ENCODE measurements at regions not wholly inside any gene's neighbourhood (a gene's known extent, or its start where the extent isn't known, plus 50 kb on each side); places are given as distances from the start of the nearest gene placed in this dataset.
"Not testable (repeated sequence)": the region's sequence is repeated elsewhere in the genome, so short reads cannot be mapped to it uniquely, and the experiment has no call there.

DNA sequence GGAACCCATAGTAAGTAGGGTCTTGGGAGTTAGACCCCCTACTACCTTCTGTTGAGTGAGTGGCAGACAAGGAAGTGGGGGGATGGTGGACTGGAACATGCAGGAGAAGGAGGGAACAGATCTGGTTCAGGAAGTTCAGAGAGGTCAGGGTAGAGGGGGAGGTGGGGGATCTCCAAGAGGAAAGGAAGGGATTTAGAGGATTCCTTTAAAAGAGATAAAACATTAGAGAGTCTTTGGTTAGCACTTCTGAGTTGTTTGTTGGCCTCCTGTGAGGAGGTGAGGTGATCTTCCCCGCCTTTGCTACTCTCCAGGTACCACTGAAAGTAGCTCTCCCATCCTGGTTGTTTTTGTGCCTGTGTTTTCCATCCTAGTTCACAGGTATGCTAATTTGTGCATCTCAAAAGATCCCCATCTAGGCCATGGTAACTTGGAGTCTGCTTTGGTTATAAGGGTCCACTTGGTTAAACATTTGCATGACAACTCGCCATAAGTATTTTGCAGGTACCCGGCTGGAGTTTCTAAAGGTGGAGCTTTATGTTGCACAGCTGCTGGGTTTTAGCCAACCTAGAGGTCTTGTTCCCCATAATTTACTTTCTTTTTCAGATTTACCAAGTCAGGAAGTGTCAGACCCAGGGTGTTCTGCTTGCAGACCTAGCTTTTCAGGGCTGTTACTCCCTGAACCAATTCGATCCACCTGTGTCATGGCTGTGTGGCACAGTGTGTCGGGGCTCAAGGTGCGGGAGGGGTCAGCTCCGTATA, 79.3 kb upstream of the SORL1 start:
- 75 to 88% methylated on average over 3 to 4 of the region's 7 CpGs for WGBS, 2 donors
- TF ChIP-seq POLR2A (IDR thresholded peaks at IDR 0.05), result no peak
- no peak for TF ChIP-seq CTCF (IDR thresholded peaks at IDR 0.05)
- Histone ChIP-seq H3K36me3 (no peaks in the 10 kb centered on the region), H3K27ac (no peak overlapping the region), H3K9me3 (no peaks in the 10 kb centered on the region), H3K27me3 (no peaks in the 10 kb centered on the region), H3K4me3 (no peak overlapping the region), H3K4me1 (no peaks in the 10 kb centered on the region)
- no peak for DNase-seq
- intact Hi-C loops (cut with DNase I), result no loop called here

GRCh38 chr11:121374286-121374985, 77.7 kb upstream of the SORL1 start:
- H3K9me3 ChIP-seq, result no peaks in the 10 kb centered on the region
- WGBS, 2 donors, result 43 to 68% methylated on average over 2 of the region's 2 CpGs
- intact Hi-C loops (cut with DNase I), result no loop called here
- no peak overlapping the region for H3K4me3 ChIP-seq
- H3K27ac ChIP-seq, result no peak overlapping the region
- no peaks in the 10 kb centered on the region for H3K4me1 ChIP-seq
- no peaks in the 10 kb centered on the region for H3K36me3 ChIP-seq
- TF ChIP-seq CTCF (IDR thresholded peaks at IDR 0.05) (no peak), POLR2A (IDR thresholded peaks at IDR 0.05) (no peak)
- DNase-seq, result no peak
- H3K27me3 ChIP-seq, result no peaks in the 10 kb centered on the region

DNA sequence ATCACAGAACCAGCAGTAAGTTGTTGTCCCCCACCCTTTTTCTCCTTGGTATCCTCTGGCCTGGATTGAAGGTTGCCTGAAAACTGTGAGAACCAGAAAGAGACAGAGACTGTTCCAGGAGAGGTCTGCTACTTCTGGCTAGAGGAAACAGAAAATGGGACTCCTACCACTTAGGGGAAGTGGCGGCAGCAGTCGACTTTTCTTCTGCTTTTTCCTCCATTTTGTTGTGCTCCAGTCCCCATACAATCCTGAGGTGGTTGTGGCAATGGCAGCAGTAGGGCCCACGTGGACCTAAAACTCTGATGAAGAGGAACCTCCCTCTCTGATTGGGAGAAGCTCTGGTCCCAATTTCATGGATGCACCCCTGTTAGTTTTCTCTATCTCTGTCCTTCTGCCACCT, 76.0 kb upstream of the SORL1 start:
- Histone ChIP-seq H3K4me3 (no peak overlapping the region), H3K36me3 (no peaks in the 10 kb centered on the region), H3K27me3 (no peaks in the 10 kb centered on the region), H3K9me3 (no peaks in the 10 kb centered on the region), H3K27ac (no peak overlapping the region), H3K4me1 (no peaks in the 10 kb centered on the region)
- TF ChIP-seq CTCF (IDR thresholded peaks at IDR 0.05), result no peak
- TF ChIP-seq POLR2A (IDR thresholded peaks at IDR 0.05), result no peak
- intact Hi-C loops (cut with DNase I), result no loop called here
- 45 to 84% methylated on average over 3 of the region's 3 CpGs for WGBS, 2 donors
- no peak for DNase-seq

GRCh38 chr11:121379145-121379810, 72.8 kb upstream of the SORL1 start:
- H3K9me3 ChIP-seq; H3K27ac ChIP-seq; H3K36me3 ChIP-seq; intact Hi-C loops (cut with DNase I); DNase-seq; H3K4me1 ChIP-seq; H3K4me3 ChIP-seq; H3K27me3 ChIP-seq: not testable (repeated sequence)
- WGBS, 2 donors, result 100% methylated on average over 2 of the region's 2 CpGs; no CpG with 5 or more reads in 1 of the 2 donors

GRCh38 chr11:121383716-121384115, 68.4 kb upstream of the SORL1 start:
- intact Hi-C loops (cut with DNase I), result no loop called here
- Histone ChIP-seq H3K4me1 (no peaks in the 10 kb centered on the region), H3K9me3 (peaks cover 0 to 5% (median 0%) of the 10 kb centered on the region in 3 donors), H3K27me3 (no peaks in the 10 kb centered on the region), H3K27ac (no peak overlapping the region), H3K4me3 (no peak overlapping the region), H3K36me3 (no peaks in the 10 kb centered on the region)
- no peak for DNase-seq
- WGBS, 2 donors, result 36% methylated on average over 4 of the region's 4 CpGs; no CpG with 5 or more reads in 1 of the 2 donors
- TF ChIP-seq CTCF (IDR thresholded peaks at IDR 0.05) (no peak), POLR2A (IDR thresholded peaks at IDR 0.05) (no peak)

Measured in esophagus squamous epithelium (tissue), 5 donors.